D721Med (cell line): ENCODE measurements at regions not wholly inside any gene's neighbourhood (a gene's known extent, or its start where the extent isn't known, plus 50 kb on each side); places are given as distances from the start of the nearest gene placed in this dataset.

Source experiments
- DNase-seq: peaks from one replicate; pipeline ENCODE4 v3.0.0; 2011; ENCODE audit warnings: low spot score; ENCODE audit not compliant: insufficient read length
- FAIRE-seq: peaks from 2 replicates; lab custom pipeline; 2011; peaks lifted over from hg19 to GRCh38; lab: Jason Lieb, UNC
- TF ChIP-seq, protein P1 (sequence below): IDR thresholded peaks from 2 replicates; pipeline ENCODE4 v1.5.1; 2012; ENCODE audit warnings: mild to moderate bottlenecking, control low read depth; ENCODE audit not compliant: insufficient read depth; ENCODE audit errors: missing control alignments

DNA sequence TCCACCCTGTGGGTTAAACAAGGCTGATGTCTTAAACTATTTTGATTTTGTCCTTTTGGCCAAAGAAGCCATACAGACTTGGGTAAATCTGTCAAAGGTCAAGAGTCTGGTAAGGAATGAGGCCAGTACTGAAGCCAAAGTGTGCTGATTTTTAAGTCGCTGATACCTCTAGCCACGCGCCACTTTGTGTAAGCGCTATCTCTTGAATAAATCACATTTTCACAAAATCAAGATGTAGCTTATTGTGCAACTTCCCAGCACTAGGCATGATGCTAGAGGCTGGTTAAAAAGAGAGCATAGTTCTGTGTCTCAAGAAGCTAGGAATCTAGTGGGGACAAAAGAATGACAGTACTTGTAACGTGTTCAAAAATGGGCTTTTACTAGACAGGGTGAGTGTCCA, 510.6 kb upstream of the RAB6C start:
- FAIRE-seq: no peak
- TF ChIP-seq, protein P1, sequence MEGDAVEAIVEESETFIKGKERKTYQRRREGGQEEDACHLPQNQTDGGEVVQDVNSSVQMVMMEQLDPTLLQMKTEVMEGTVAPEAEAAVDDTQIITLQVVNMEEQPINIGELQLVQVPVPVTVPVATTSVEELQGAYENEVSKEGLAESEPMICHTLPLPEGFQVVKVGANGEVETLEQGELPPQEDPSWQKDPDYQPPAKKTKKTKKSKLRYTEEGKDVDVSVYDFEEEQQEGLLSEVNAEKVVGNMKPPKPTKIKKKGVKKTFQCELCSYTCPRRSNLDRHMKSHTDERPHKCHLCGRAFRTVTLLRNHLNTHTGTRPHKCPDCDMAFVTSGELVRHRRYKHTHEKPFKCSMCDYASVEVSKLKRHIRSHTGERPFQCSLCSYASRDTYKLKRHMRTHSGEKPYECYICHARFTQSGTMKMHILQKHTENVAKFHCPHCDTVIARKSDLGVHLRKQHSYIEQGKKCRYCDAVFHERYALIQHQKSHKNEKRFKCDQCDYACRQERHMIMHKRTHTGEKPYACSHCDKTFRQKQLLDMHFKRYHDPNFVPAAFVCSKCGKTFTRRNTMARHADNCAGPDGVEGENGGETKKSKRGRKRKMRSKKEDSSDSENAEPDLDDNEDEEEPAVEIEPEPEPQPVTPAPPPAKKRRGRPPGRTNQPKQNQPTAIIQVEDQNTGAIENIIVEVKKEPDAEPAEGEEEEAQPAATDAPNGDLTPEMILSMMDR: no peak

DNA sequence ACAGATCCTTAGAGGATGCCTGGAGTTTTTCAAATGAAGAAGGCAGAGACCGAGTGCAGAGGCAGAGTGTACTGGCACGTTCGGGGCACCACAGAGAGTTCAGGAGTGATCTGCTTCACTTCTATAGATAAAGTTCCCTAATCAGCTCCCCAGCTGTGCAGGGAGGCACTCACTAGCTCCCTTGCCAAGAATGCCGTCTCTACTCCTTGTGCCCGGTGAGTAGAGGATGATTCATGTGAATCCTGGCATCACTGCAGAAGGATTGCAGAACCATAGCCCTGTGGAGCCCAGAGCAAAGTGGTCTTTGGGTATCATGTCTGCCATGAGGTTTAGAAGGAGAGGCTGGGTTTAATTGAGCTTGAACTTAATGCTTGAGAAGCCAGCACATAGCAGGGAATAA, 510.1 kb upstream of the RAB6C start:
- TF ChIP-seq, protein P1: no peak
- DNase-seq: no peak

More for the DNA sequence above, 510.6 kb upstream of the RAB6C start:
- DNase-seq: no peak

GRCh38 chr2:129469871-129470270, 509.6 kb upstream of the RAB6C start:
- TF ChIP-seq, protein P1: no peak
- no peak for FAIRE-seq

More for the DNA sequence above, 510.1 kb upstream of the RAB6C start:
- FAIRE-seq: no peak

DNA sequence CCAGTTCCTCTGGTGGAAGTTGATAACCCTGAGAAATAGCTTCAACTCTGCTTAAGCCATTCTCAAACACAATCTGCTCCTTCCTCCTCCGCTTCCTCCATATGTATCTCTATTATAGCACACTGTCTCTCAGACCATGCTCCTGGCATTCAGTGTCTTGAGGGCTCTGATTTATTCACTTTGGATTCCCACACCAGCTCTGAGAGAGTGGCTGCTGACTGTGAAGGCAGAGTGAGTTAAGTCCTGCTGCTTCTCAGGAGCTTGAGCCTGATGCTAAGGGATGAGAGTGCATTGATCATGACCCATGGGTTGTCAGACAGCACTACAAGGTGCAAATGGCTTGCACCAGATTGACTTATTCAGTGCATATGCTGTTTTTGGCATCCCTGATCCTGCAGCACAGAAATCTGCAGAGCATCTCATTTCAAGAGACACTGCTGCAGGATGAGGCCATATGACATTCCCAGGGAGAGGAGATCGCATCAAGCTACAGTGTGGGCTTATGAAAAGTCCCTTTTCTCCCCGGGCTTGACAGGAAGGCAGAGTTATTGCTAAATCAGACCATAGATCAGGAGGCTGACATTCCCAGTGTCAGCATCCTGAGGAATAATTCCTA, 500.5 kb upstream of the RAB6C start:
- DNase-seq: no peak
- TF ChIP-seq, protein P1: no peak
- no peak for FAIRE-seq

More at GRCh38 chr2:129469871-129470270, 509.6 kb upstream of the RAB6C start:
- no peak for DNase-seq

- no peak for DNase-seq
- FAIRE-seq: no peak
- TF ChIP-seq, protein P1: no peak
Observed at GRCh38 chr2:129479892-129480291, 499.6 kb upstream of the RAB6C start.

- DNase-seq: no peak
- TF ChIP-seq, protein P1: no peak
- FAIRE-seq: no peak
Observed at GRCh38 chr2:129480790-129481189, 498.7 kb upstream of the RAB6C start.
